Fibroblast of lung (primary cell): ENCODE measurements at regions not wholly inside any gene's neighbourhood (a gene's known extent, or its start where the extent isn't known, plus 50 kb on each side); places are given as distances from the start of the nearest gene placed in this dataset.

Source experiments
- DNase-seq, 2 donors: peaks; one replicate each; pipeline versions ENCODE4 v3.0.0 to v3.0.0-alpha.2; 2010; ENCODE audit warnings: low read depth in 2 of 2
- H2AFZ ChIP-seq: 2 replicates; pipeline ENCODE4 v1.5.1; 2012; ENCODE audit warnings: low read length, control low read depth, inconsistent platforms
- H3K27ac ChIP-seq: 2 replicates; pipeline ENCODE4 v1.5.1; 2011; ENCODE audit warnings: low read length, control low read depth; ENCODE audit not compliant: insufficient read depth
- H3K27me3 ChIP-seq: 2 replicates; pipeline ENCODE4 v1.5.1; 2011; ENCODE audit warnings: mild to moderate bottlenecking, low read length; ENCODE audit not compliant: control insufficient read depth, insufficient read depth
- H3K36me3 ChIP-seq: 2 replicates; pipeline ENCODE4 v1.5.1; 2011; ENCODE audit warnings: low read length; ENCODE audit not compliant: control insufficient read depth, insufficient read depth
- H3K4me1 ChIP-seq: 2 replicates; pipeline ENCODE4 v1.5.1; 2011; ENCODE audit warnings: low read length; ENCODE audit not compliant: control insufficient read depth, insufficient read depth; ENCODE audit errors: extremely low read depth
- H3K4me2 ChIP-seq: 2 replicates; pipeline ENCODE4 v1.5.1; 2011; ENCODE audit warnings: low read length, control low read depth; ENCODE audit not compliant: insufficient read depth; ENCODE audit errors: extremely low read depth
- H3K4me3 ChIP-seq, 4 experiments: fragments of 200-600 bp in 1 of 4; sonication (generic) in 1 of 4; replicated peaks in 1 of 4; 2 replicates each; pipeline ENCODE4 v1.5.1; 2011 to 2016; ENCODE audit warnings: low read length in 4 of 4, low read depth in 3 of 4, mild to moderate bottlenecking in 3 of 4, control low read depth in 2 of 4, inconsistent platforms in 1 of 4, mixed read lengths in 1 of 4; ENCODE audit not compliant: insufficient read depth in 1 of 4; ENCODE audit errors: control extremely low read depth in 1 of 4
- H3K79me2 ChIP-seq: 2 replicates; pipeline ENCODE4 v1.5.1; 2012; ENCODE audit warnings: mild to moderate bottlenecking, low read length, inconsistent platforms; ENCODE audit not compliant: control insufficient read depth, insufficient read depth
- H3K9ac ChIP-seq: 2 replicates; pipeline ENCODE4 v1.5.1; 2011; ENCODE audit warnings: mild to moderate bottlenecking, low read length, control low read depth; ENCODE audit not compliant: insufficient read depth
- H3K9me3 ChIP-seq: 2 replicates; pipeline ENCODE4 v1.5.1; 2012; ENCODE audit warnings: low read depth, low read length; ENCODE audit not compliant: control insufficient read depth, insufficient read depth
- H4K20me1 ChIP-seq: 2 replicates; pipeline ENCODE4 v1.5.1; 2011; ENCODE audit warnings: low read length; ENCODE audit not compliant: control insufficient read depth, insufficient read depth; ENCODE audit errors: extremely low read depth
- CTCF ChIP-seq, 2 donors: IDR thresholded peaks in 1 of 2; conservative IDR thresholded peaks in 1 of 2; 1 replicate in 1 of 2; 2 replicates in 1 of 2; pipeline ENCODE4 v1.5.1; 2011 to 2012; ENCODE audit warnings: low read length in 2 of 2, control low read depth in 1 of 2, inconsistent platforms in 1 of 2, low read depth in 1 of 2, mild to moderate bottlenecking in 1 of 2
- EZH2 ChIP-seq: IDR thresholded peaks from 2 replicates; pipeline ENCODE4 v1.5.1; 2012; ENCODE audit warnings: low read length, control low read depth, mild to moderate bottlenecking; ENCODE audit errors: missing control alignments

GRCh38 chr11:56848141-56848809 lies 99.8 kb upstream of the OR9G4 start:
- H3K9ac ChIP-seq = no peak overlapping the region
- no peak overlapping the region for H3K4me2 ChIP-seq
- DNase-seq = no peak
- no peak overlapping the region for H3K27ac ChIP-seq
- no peak for TF ChIP-seq CTCF (conservative IDR thresholded peaks at IDR 0.05 in 1 of 2, IDR thresholded peaks at IDR 0.05 in 1 of 2; ENCODE audit: low read depth in 1 of 2, low read length in 2 of 2)
- no peak for TF ChIP-seq EZH2
- H4K20me1 ChIP-seq = no peaks in the 10 kb centered on the region
- no peaks in the 10 kb centered on the region for H3K9me3 ChIP-seq
- no peak overlapping the region for H2AFZ ChIP-seq
- H3K27me3 ChIP-seq = no peaks in the 10 kb centered on the region
- H3K79me2 ChIP-seq = no peaks in the 10 kb centered on the region
- no peaks in the 10 kb centered on the region for H3K36me3 ChIP-seq
- no peak overlapping the region for H3K4me3 ChIP-seq
- no peaks in the 10 kb centered on the region for H3K4me1 ChIP-seq

DNA sequence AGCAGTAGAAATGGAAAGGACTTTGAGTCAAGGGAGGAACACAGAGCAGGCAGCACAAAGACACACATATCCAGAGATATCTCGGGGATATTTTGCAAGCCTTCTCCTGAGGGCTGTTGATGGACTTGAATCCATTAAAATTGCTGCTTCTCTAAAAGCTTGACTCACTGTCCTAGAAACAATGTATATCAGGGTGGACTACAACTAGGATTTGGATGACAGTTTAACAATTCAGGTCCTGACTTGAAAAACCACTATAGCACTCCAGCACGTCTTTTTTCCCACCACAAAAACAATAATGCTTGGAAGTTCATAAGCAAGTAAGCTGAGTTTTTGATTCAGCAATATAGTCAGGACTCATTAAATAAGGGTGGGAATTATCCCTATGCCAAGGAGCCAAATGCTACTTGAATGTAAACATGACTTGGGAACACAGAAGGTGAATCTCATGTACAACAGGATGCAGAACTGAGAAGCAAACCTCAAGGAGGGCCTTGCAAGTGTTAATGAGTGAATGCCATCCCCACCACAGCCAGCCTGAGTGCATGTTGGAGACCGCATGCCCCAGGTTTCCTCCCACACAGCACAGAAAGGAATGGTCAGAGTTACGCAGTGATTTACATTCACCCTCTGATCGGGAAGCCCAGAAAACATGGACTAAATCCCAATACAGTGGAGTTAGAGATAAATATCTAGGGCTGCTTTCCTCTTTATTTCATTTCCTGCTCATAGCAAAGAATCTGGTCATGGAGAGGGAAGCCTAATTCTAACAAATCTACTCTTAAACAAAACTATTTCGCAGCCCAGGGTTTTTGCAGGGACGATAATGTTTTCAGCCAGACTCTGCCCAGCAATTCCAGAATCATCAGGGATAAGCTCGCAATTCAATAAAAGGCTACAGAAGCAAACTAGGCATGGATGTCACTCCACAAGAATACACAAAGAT lies 98.4 kb upstream of the OR9G4 start:
- H3K4me3 ChIP-seq = no peak overlapping the region
- no peaks in the 10 kb centered on the region for H3K79me2 ChIP-seq
- H4K20me1 ChIP-seq = no peaks in the 10 kb centered on the region
- H3K4me1 ChIP-seq = no peaks in the 10 kb centered on the region
- TF ChIP-seq EZH2 = no peak
- no peak for TF ChIP-seq CTCF (conservative IDR thresholded peaks at IDR 0.05 in 1 of 2, IDR thresholded peaks at IDR 0.05 in 1 of 2; ENCODE audit: low read depth in 1 of 2, low read length in 2 of 2)
- H3K9me3 ChIP-seq = no peaks in the 10 kb centered on the region
- no peak overlapping the region for H3K9ac ChIP-seq
- no peak overlapping the region for H3K4me2 ChIP-seq
- no peaks in the 10 kb centered on the region for H3K27me3 ChIP-seq
- DNase-seq = no peak
- no peak overlapping the region for H2AFZ ChIP-seq
- no peaks in the 10 kb centered on the region for H3K36me3 ChIP-seq
- H3K27ac ChIP-seq = no peak overlapping the region

- H3K79me2 ChIP-seq = no peaks in the 10 kb centered on the region
- no peaks in the 10 kb centered on the region for H4K20me1 ChIP-seq
- no peak overlapping the region for H2AFZ ChIP-seq
- H3K9ac ChIP-seq = no peak overlapping the region
- TF ChIP-seq EZH2 = no peak
- TF ChIP-seq CTCF (conservative IDR thresholded peaks at IDR 0.05 in 1 of 2, IDR thresholded peaks at IDR 0.05 in 1 of 2; ENCODE audit: low read depth in 1 of 2, low read length in 2 of 2) = no peak
- H3K36me3 ChIP-seq = no peaks in the 10 kb centered on the region
- no peak for DNase-seq
- H3K9me3 ChIP-seq = no peaks in the 10 kb centered on the region
- no peak overlapping the region for H3K4me2 ChIP-seq
- no peaks in the 10 kb centered on the region for H3K4me1 ChIP-seq
- no peaks in the 10 kb centered on the region for H3K27me3 ChIP-seq
- no peak overlapping the region for H3K4me3 ChIP-seq
- no peak overlapping the region for H3K27ac ChIP-seq
These were observed 96.7 kb upstream of the OR9G4 start for GRCh38 chr11:56845121-56845732.
